Activated T-cell treated with anti-CD3 and anti-CD28 coated beads, Interleukin-2, amount 50 U/mL, for 24 hours (primary cell): ENCODE measurements at regions not wholly inside any gene's neighbourhood (a gene's known extent, or its start where the extent isn't known, plus 50 kb on each side); places are given as distances from the start of the nearest gene placed in this dataset.

ENCODE experiments used
- DNase-seq: peaks from one replicate; pipeline ENCODE4 v3.0.0-alpha.2; 2020
- H3K27ac Mint-ChIP-seq: 2 replicates; pipeline ENCODE4 v1.8.0; 2020; ENCODE audit warnings: mild to moderate bottlenecking, mixed read lengths
- H3K27me3 Mint-ChIP-seq: 2 replicates; pipeline ENCODE4 v1.8.0; 2020; ENCODE audit warnings: mixed read lengths
- H3K36me3 Mint-ChIP-seq: 2 replicates; pipeline ENCODE4 v1.8.0; 2020; ENCODE audit warnings: low read depth, mixed read lengths
- H3K4me1 Mint-ChIP-seq: 2 replicates; pipeline ENCODE4 v1.8.0; 2020; ENCODE audit warnings: low read depth, mixed read lengths
- H3K4me3 Mint-ChIP-seq: 2 replicates; pipeline ENCODE4 v1.8.0; 2020; ENCODE audit warnings: mild to moderate bottlenecking, moderate library complexity, mixed read lengths
- H3K9me3 Mint-ChIP-seq: 2 replicates; pipeline ENCODE4 v1.8.0; 2020; ENCODE audit warnings: mixed read lengths

DNA sequence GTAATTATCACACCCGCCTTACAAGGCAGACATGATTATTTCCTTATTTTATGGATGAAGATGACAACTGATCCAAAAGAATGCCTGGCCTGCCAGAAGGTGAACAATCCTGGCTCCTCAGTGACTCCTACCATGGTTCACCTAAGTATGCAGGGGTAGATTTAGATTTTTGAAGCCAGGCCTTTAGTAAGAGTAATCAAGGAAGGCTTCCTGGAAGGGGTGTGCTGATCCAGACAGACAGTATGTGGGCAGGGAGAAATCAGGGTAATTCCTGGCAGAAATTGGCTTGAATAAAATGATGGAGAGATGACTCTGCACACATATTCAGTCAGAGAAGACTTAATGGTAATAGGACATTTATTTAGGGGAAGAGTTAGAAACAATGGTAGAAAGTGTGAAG is 637.7 kb upstream of the FANCL start:
- H3K27ac Mint-ChIP-seq, result no peak overlapping the region
- H3K36me3 Mint-ChIP-seq, result no peaks in the 10 kb centered on the region
- no peaks in the 10 kb centered on the region for H3K9me3 Mint-ChIP-seq
- no peak overlapping the region for H3K4me3 Mint-ChIP-seq
- no peak for DNase-seq
- no peaks in the 10 kb centered on the region for H3K4me1 Mint-ChIP-seq
- no peaks in the 10 kb centered on the region for H3K27me3 Mint-ChIP-seq

GRCh38 chr2:58876126-58876525 is 635.0 kb upstream of the FANCL start:
- no peak for DNase-seq
- Mint-ChIP-seq H3K27me3 (no peaks in the 10 kb centered on the region), H3K4me1 (no peaks in the 10 kb centered on the region), H3K9me3 (no peaks in the 10 kb centered on the region), H3K27ac (no peak overlapping the region), H3K4me3 (no peak overlapping the region), H3K36me3 (no peaks in the 10 kb centered on the region)

DNA sequence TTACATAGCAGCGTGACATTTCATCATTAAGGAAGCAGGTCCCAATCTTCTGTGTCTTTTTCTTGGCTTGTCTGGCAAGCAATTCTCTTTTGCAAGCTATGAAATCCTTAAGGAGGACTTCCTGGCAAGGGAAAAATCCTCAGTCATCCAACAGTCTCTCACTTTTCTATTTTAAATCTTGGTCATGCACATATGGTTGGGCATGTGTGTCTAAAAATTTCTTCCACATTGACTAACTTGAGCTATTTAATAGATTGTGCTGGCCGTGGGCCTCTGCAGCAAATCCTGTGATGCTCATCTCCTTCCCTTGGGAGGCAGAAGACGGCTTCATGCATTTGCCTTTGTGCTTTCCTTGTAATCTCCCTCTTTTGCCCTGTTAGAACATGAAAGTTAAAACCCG is 634.3 kb upstream of the FANCL start:
- no peaks in the 10 kb centered on the region for H3K4me1 Mint-ChIP-seq
- DNase-seq, result no peak
- no peaks in the 10 kb centered on the region for H3K36me3 Mint-ChIP-seq
- no peaks in the 10 kb centered on the region for H3K9me3 Mint-ChIP-seq
- no peak overlapping the region for H3K4me3 Mint-ChIP-seq
- H3K27me3 Mint-ChIP-seq, result no peaks in the 10 kb centered on the region
- H3K27ac Mint-ChIP-seq, result no peak overlapping the region

- no peaks in the 10 kb centered on the region for H3K4me1 Mint-ChIP-seq
- no peak overlapping the region for H3K27ac Mint-ChIP-seq
- H3K4me3 Mint-ChIP-seq, result no peak overlapping the region
- DNase-seq, result no peak
- H3K9me3 Mint-ChIP-seq, result no peaks in the 10 kb centered on the region
- no peaks in the 10 kb centered on the region for H3K27me3 Mint-ChIP-seq
- no peaks in the 10 kb centered on the region for H3K36me3 Mint-ChIP-seq
These were observed 630.5 kb upstream of the FANCL start for GRCh38 chr2:58871469-58872142.

- Mint-ChIP-seq H3K36me3 (no peaks in the 10 kb centered on the region), H3K27ac (no peak overlapping the region), H3K4me3 (no peak overlapping the region), H3K9me3 (no peaks in the 10 kb centered on the region), H3K27me3 (no peaks in the 10 kb centered on the region), H3K4me1 (peaks cover 6% of the 10 kb centered on the region)
- no peak for DNase-seq
These were observed 629.6 kb upstream of the FANCL start for GRCh38 chr2:58870704-58871103.

DNA sequence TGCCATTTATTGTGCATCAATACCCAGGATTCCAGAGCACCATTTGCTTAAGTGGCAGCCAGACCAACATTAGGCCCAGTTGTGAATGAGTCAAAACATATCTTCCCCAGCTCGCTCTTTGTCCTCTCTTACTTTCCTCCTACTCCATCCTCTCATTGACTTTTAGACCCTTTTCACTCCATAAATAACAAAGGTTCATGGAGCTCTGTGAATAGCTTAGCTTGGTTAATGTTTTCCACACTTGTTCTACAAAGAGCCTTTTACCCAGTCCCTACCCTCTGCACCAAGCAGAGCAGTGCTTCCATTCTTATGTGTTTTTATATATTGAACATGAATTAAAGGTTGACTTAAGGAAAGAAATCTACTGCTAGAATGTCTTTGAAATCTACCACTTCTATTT is 625.8 kb upstream of the FANCL start:
- H3K4me1 Mint-ChIP-seq, result peaks cover 7% of the 10 kb centered on the region
- no peak for DNase-seq
- H3K27me3 Mint-ChIP-seq, result no peaks in the 10 kb centered on the region
- no peaks in the 10 kb centered on the region for H3K36me3 Mint-ChIP-seq
- peaks cover 2% of the 10 kb centered on the region for H3K9me3 Mint-ChIP-seq
- H3K27ac Mint-ChIP-seq, result no peak overlapping the region
- no peak overlapping the region for H3K4me3 Mint-ChIP-seq

- no peak overlapping the region for H3K4me3 Mint-ChIP-seq
- H3K4me1 Mint-ChIP-seq, result peaks cover 7% of the 10 kb centered on the region
- H3K27ac Mint-ChIP-seq, result no peak overlapping the region
- DNase-seq, result no peak
- H3K27me3 Mint-ChIP-seq, result no peaks in the 10 kb centered on the region
- no peaks in the 10 kb centered on the region for H3K36me3 Mint-ChIP-seq
- peaks cover 2% of the 10 kb centered on the region for H3K9me3 Mint-ChIP-seq
These were observed 625.4 kb upstream of the FANCL start for GRCh38 chr2:58866527-58866926.

DNA sequence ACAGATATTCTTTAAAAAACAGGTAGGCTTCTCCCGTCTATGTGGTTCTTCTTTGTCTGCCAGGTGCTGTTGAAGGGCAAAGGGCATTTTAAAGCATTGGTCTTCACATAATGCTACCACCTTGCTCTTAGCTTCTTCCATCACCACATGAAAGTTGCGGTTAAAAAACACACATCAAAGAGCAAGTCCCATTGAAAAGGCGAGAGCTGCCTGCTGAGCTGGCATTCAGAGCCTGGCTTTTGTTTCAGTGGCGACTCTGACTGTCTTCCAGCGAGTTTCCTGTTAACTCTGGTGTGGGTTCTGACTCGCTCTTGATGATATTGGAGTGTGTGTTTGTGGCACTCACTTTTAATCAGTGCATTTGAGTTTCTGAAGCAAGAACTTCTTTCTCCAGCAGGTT is 624.9 kb upstream of the FANCL start:
- no peaks in the 10 kb centered on the region for H3K36me3 Mint-ChIP-seq
- H3K9me3 Mint-ChIP-seq, result peaks cover 2% of the 10 kb centered on the region
- H3K27ac Mint-ChIP-seq, result no peak overlapping the region
- H3K4me3 Mint-ChIP-seq, result no peak overlapping the region
- peaks cover 7% of the 10 kb centered on the region for H3K4me1 Mint-ChIP-seq
- no peaks in the 10 kb centered on the region for H3K27me3 Mint-ChIP-seq
- DNase-seq, result no peak

DNA sequence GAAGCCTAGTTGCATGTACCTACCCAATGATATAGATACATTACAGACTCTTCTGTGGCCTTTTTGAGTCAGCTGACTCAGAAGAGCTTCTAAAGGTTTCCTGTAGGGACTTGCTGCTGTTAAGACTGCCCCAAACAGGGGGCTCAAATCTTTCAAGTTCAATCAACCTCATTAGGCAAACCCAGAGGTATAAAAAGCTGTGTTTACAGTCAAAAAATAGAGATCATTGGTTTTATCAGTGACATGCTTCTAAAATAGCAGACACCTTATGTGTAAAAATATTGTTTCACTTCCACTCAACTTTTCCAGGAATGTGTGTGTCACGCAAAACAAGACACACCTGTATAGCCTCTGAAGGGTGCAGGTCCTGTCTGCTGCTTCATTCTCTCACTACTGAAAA is 624.3 kb upstream of the FANCL start:
- Mint-ChIP-seq H3K27me3 (no peaks in the 10 kb centered on the region), H3K9me3 (peaks cover 2% of the 10 kb centered on the region), H3K4me3 (no peak overlapping the region), H3K36me3 (no peaks in the 10 kb centered on the region), H3K4me1 (peaks cover 7% of the 10 kb centered on the region), H3K27ac (no peak overlapping the region)
- DNase-seq, result no peak

DNA sequence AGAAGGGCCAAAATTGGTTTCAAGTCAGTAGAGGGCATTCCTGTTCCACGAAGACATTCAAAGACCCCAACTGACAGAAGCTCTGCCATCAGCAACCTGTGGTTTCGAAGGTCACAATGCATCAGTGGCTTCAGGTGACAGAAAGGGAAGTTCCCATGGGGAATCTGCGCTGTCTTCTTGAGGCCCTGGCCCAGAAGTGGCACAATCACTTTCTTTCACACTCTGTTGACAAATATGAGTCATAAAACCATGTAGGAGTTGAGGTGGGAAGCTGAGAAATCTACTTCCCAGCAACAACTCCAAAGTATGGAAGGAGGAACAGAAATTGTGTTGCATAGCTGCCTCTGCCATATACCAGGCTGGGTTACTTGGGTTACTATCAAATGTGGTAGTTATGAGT is 621.1 kb upstream of the FANCL start:
- no peak overlapping the region for H3K4me3 Mint-ChIP-seq
- no peak overlapping the region for H3K27ac Mint-ChIP-seq
- no peak for DNase-seq
- H3K4me1 Mint-ChIP-seq, result peaks cover 7% of the 10 kb centered on the region
- H3K9me3 Mint-ChIP-seq, result peaks cover 2% of the 10 kb centered on the region
- no peaks in the 10 kb centered on the region for H3K27me3 Mint-ChIP-seq
- H3K36me3 Mint-ChIP-seq, result no peaks in the 10 kb centered on the region

DNA sequence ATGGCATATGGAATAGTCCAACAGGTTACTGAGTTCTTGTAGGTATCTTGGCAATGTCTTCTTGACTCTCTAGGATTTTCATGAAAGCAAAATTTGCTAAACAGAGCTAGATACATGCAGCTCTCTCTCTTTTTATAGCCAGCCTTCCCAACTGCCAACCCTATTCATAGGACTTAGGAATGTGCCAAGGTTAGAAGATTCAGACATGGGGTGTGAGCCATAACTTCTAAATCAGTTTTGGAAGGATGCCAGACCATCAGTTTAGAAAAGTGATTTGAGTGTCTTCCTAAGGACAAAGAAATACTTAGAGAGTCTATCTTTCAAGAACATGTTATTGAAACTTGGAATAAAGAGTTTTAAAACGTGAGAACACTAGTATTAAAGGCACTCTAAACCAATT is 619.5 kb upstream of the FANCL start:
- H3K27me3 Mint-ChIP-seq, result no peaks in the 10 kb centered on the region
- H3K36me3 Mint-ChIP-seq, result no peaks in the 10 kb centered on the region
- no peaks in the 10 kb centered on the region for H3K4me1 Mint-ChIP-seq

DNA sequence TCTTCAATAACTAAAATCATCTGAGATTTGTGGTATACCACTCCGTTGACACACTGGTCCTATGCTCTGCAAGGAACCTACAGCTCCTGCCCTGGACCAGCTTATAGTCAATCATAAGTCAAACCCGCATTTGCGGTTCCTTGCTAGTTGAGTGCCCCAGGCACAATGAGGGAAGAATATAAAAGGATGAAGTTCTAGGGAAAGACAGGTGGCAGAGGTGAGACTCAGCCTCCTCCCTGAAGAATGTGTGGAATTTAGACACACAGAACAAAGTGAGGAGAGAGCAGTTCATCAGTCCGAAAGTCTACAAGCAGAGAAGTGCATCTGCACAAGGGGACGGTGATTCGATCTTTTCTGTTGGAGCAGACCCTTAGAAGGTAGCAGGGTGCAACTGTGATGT is 615.0 kb upstream of the FANCL start:
- no peak overlapping the region for H3K4me3 Mint-ChIP-seq
- H3K27me3 Mint-ChIP-seq, result no peaks in the 10 kb centered on the region
- no peaks in the 10 kb centered on the region for H3K9me3 Mint-ChIP-seq
- no peak overlapping the region for H3K27ac Mint-ChIP-seq
- H3K4me1 Mint-ChIP-seq, result no peaks in the 10 kb centered on the region
- no peak for DNase-seq
- no peaks in the 10 kb centered on the region for H3K36me3 Mint-ChIP-seq

More for the DNA sequence above, 619.5 kb upstream of the FANCL start:
- Mint-ChIP-seq H3K9me3 (peaks cover 2% of the 10 kb centered on the region), H3K27ac (no peak overlapping the region), H3K4me3 (no peak overlapping the region)
- no peak for DNase-seq

DNA sequence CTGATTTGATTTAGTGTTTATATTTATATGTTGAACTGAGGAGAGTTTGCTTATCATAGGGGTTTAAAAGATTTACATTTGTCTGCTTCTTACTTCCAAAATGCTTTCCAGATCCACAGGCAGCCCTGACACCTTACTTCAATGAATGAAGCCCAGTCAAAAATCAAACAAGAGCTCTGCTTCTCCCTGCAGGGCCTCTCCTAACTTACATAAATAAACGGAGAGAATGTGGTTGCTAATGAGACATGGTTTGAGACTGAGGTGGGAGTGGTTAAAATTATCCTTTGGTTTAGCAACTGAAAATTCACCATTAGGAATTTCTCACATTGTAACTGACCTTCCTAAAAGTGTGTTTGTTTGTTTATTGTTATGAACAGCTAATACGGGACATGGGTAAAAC is 612.3 kb upstream of the FANCL start:
- Mint-ChIP-seq H3K36me3 (no peaks in the 10 kb centered on the region), H3K27ac (no peak overlapping the region), H3K4me3 (no peak overlapping the region), H3K9me3 (no peaks in the 10 kb centered on the region), H3K4me1 (no peaks in the 10 kb centered on the region), H3K27me3 (no peaks in the 10 kb centered on the region)
- no peak for DNase-seq

GRCh38 chr2:58852905-58853304 is 611.8 kb upstream of the FANCL start:
- Mint-ChIP-seq H3K27ac (no peak overlapping the region), H3K4me3 (no peak overlapping the region), H3K9me3 (no peaks in the 10 kb centered on the region)

DNA sequence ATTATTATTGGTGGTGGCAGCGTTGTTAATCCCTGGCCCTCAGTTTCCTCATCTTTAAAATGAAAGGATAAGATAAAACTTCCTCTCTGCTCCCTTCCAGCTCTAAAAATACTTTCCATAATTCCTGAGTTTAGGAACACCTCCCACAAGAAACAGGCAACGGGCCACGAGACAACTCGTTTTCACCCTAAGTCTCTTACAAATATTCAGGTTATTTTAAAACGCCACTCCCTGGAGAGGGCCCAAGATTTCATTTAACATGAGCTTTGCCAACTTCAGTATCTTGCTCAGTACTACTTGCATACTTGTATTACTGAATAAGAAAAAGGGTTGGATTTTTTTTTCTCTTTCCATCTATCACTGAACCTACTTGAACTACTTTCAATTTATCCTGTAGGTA is 611.1 kb upstream of the FANCL start:
- Mint-ChIP-seq H3K27me3 (no peaks in the 10 kb centered on the region), H3K36me3 (no peaks in the 10 kb centered on the region), H3K4me3 (no peak overlapping the region), H3K27ac (no peak overlapping the region), H3K4me1 (no peaks in the 10 kb centered on the region), H3K9me3 (no peaks in the 10 kb centered on the region)
- no peak for DNase-seq

More at GRCh38 chr2:58852905-58853304, 611.8 kb upstream of the FANCL start:
- no peaks in the 10 kb centered on the region for H3K4me1 Mint-ChIP-seq
- DNase-seq, result no peak
- H3K27me3 Mint-ChIP-seq, result no peaks in the 10 kb centered on the region
- H3K36me3 Mint-ChIP-seq, result no peaks in the 10 kb centered on the region

- Mint-ChIP-seq H3K27ac (no peak overlapping the region), H3K4me3 (no peak overlapping the region), H3K9me3 (no peaks in the 10 kb centered on the region), H3K27me3 (no peaks in the 10 kb centered on the region), H3K4me1 (no peaks in the 10 kb centered on the region), H3K36me3 (no peaks in the 10 kb centered on the region)
- DNase-seq, result no peak
These were observed 610.5 kb upstream of the FANCL start for GRCh38 chr2:58851598-58851997.
